ENCODE measurements at regions not wholly inside any gene's neighbourhood (a gene's known extent, or its start where the extent isn't known, plus 50 kb on each side); places are given as distances from the start of the nearest gene placed in this dataset.

DNA sequence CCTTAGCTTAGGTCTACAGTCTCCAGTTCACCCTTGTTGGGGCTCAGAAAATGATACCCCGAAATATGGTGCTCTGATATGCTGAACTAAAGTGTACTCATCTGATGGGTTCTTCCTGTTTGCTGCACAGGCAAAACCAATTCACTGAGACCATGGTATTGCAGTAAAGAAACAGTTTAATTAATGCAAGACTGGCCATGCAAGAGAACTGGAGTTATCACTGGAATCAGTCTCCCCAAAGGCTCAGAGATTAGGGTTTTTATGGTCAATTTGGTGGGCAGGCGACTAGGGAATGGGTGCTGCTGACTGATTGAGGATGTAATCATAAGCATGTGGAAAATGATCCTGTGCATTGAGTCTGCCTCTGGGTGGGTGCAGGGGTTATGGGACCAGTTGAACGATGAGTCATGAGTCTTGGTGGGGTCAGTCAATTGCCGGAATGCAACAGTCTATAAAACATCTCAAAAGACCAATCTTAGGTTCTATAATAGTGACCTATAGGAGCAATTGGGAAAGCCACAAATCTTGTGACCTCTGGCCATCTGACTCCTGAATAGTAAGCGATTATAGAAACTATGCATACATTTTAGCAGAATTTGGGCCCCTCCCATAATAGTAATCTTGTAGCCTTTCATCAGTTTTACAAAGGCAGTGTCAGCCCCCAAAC is 113.0 kb upstream of the ANKRD55 start:
- no peak for TF ChIP-seq EZH2 (IDR thresholded peaks at IDR 0.05; ENCODE audit: insufficient read depth, poor library complexity, severe bottlenecking)
- no peak for TF ChIP-seq EZH2phosphoT487 (IDR thresholded peaks at IDR 0.05; ENCODE audit: insufficient read depth, low read depth)

All from GM23248 (cell line).